Suprapubic skin (tissue), 4 donors: ENCODE measurements at regions not wholly inside any gene's neighbourhood (a gene's known extent, or its start where the extent isn't known, plus 50 kb on each side); places are given as distances from the start of the nearest gene placed in this dataset.
"Not testable (repeated sequence)": the region's sequence is repeated elsewhere in the genome, so short reads cannot be mapped to it uniquely, and the experiment has no call there.

Experiments used
- DNase-seq, 2 donors: peaks; one replicate each; pipeline ENCODE4 v3.0.0-alpha.2; 2019; ENCODE audit warnings: low spot score in 2 of 2
- H3K27ac ChIP-seq: fragments of 200-600 bp; sonication (generic); one replicate; pipeline ENCODE4 v1.5.1; 2019
- H3K27me3 ChIP-seq: fragments of 200-600 bp; sonication (generic); one replicate; pipeline ENCODE4 v1.5.1; 2019
- H3K36me3 ChIP-seq: fragments of 200-600 bp; sonication (generic); one replicate; pipeline ENCODE4 v1.5.1; 2019
- H3K4me1 ChIP-seq: fragments of 200-600 bp; sonication (generic); one replicate; pipeline ENCODE4 v1.5.1; 2019
- H3K4me3 ChIP-seq: fragments of 200-600 bp; sonication (generic); one replicate; pipeline ENCODE4 v1.5.1; 2019; ENCODE audit warnings: mild to moderate bottlenecking
- H3K9me3 ChIP-seq: fragments of 200-600 bp; sonication (generic); one replicate; pipeline ENCODE4 v1.5.1; 2019
- CTCF ChIP-seq, 2 donors: fragments of 200-600 bp in 1 of 2; fragments of 450-650 bp in 1 of 2; sonication (generic) in 1 of 2; IDR thresholded peaks; one replicate each; pipeline ENCODE4 v1.5.1; 2016 to 2019; ENCODE audit warnings: antibody characterized with exemption in 2 of 2, mild to moderate bottlenecking in 1 of 2, moderate library complexity in 1 of 2
- EP300 ChIP-seq: sonication (generic); formaldehyde crosslinking; IDR thresholded peaks from one replicate; pipeline ENCODE4 v1.6.1; 2017; ENCODE audit warnings: antibody characterized with exemption
- POLR2A ChIP-seq, 2 donors: fragments of 450-650 bp; IDR thresholded peaks; one replicate each; pipeline ENCODE4 v1.6.1; 2017; ENCODE audit warnings: antibody characterized with exemption in 2 of 2, mild to moderate bottlenecking in 2 of 2, moderate library complexity in 2 of 2
- POLR2AphosphoS5 ChIP-seq, 3 donors: sonication (generic); formaldehyde crosslinking; IDR thresholded peaks; one replicate each; pipeline ENCODE4 v1.6.1; 2017; ENCODE audit warnings: antibody characterized with exemption in 3 of 3
- WGBS: methylation state at CpG from one replicate; pipeline ENCODE4 v1.1.5; 2018; 5-methylcytosine and 5-hydroxymethylcytosine counted together

- WGBS, result 63% methylated on average over 2 of the region's 2 CpGs
- DNase-seq, result no peak
- no peaks in the 10 kb centered on the region for H3K9me3 ChIP-seq
- H3K36me3 ChIP-seq, result no peaks in the 10 kb centered on the region
- H3K27me3 ChIP-seq, result peaks cover 3% of the 10 kb centered on the region
- no peak overlapping the region for H3K27ac ChIP-seq
- no peaks in the 10 kb centered on the region for H3K4me1 ChIP-seq
- TF ChIP-seq POLR2AphosphoS5 (IDR thresholded peaks at IDR 0.05) (no peak), POLR2A (IDR thresholded peaks at IDR 0.05) (no peak), CTCF (IDR thresholded peaks at IDR 0.05) (no peak), EP300 (no peak)
- no peak overlapping the region for H3K4me3 ChIP-seq
These were observed 69.1 kb upstream of the PDSS1 start for GRCh38 chr10:26628395-26628794.

GRCh38 chr10:26632171-26632570, 65.3 kb upstream of the PDSS1 start:
- H3K27me3 ChIP-seq, H3K9me3 ChIP-seq, H3K4me1 ChIP-seq, H3K27ac ChIP-seq, H3K4me3 ChIP-seq, DNase-seq, H3K36me3 ChIP-seq: not testable (repeated sequence)
- 84% methylated on average over 3 of the region's 3 CpGs for whole genome bisulfite sequencing

GRCh38 chr10:26634111-26634510, 63.4 kb upstream of the PDSS1 start:
- H3K9me3 ChIP-seq, H3K4me3 ChIP-seq, H3K4me1 ChIP-seq, H3K36me3 ChIP-seq, H3K27me3 ChIP-seq, DNase-seq, H3K27ac ChIP-seq: not testable (repeated sequence)

GRCh38 chr10:26637521-26638275, 59.8 kb upstream of the PDSS1 start:
- H3K27me3 ChIP-seq, result no peaks in the 10 kb centered on the region
- H3K4me1 ChIP-seq, result no peaks in the 10 kb centered on the region
- no peak overlapping the region for H3K4me3 ChIP-seq
- no peak overlapping the region for H3K27ac ChIP-seq
- TF ChIP-seq POLR2A (IDR thresholded peaks at IDR 0.05), result no peak
- no peak for DNase-seq
- no peaks in the 10 kb centered on the region for H3K36me3 ChIP-seq
- no peaks in the 10 kb centered on the region for H3K9me3 ChIP-seq
- WGBS, result 64% methylated on average over 15 of the region's 19 CpGs

GRCh38 chr10:26640391-26640790, 57.1 kb upstream of the PDSS1 start:
- no peak overlapping the region for H3K4me3 ChIP-seq
- H3K9me3 ChIP-seq, result no peaks in the 10 kb centered on the region
- H3K4me1 ChIP-seq, result no peaks in the 10 kb centered on the region
- no peaks in the 10 kb centered on the region for H3K36me3 ChIP-seq
- no peak for DNase-seq
- no peak overlapping the region for H3K27ac ChIP-seq
- no peaks in the 10 kb centered on the region for H3K27me3 ChIP-seq
- WGBS, result 89% methylated on average over 10 of the region's 10 CpGs
- TF ChIP-seq POLR2AphosphoS5 (IDR thresholded peaks at IDR 0.05) (no peak), POLR2A (IDR thresholded peaks at IDR 0.05) (no peak), CTCF (IDR thresholded peaks at IDR 0.05) (no peak), EP300 (no peak)

- no peaks in the 10 kb centered on the region for H3K27me3 ChIP-seq
- TF ChIP-seq POLR2A (IDR thresholded peaks at IDR 0.05), result no peak
- TF ChIP-seq CTCF (IDR thresholded peaks at IDR 0.05), result no peak
- TF ChIP-seq EP300, result no peak
- TF ChIP-seq POLR2AphosphoS5 (IDR thresholded peaks at IDR 0.05), result no peak
- DNase-seq, result no peak
- no peak overlapping the region for H3K27ac ChIP-seq
- no peaks in the 10 kb centered on the region for H3K4me1 ChIP-seq
- H3K4me3 ChIP-seq, result no peak overlapping the region
- WGBS, result 90% methylated on average over 25 of the region's 32 CpGs
- H3K36me3 ChIP-seq, result no peaks in the 10 kb centered on the region
- H3K9me3 ChIP-seq, result no peaks in the 10 kb centered on the region
These were observed 54.4 kb upstream of the PDSS1 start for GRCh38 chr10:26642896-26643653.
